ENCODE measurements at regions not wholly inside any gene's neighbourhood (a gene's known extent, or its start where the extent isn't known, plus 50 kb on each side); places are given as distances from the start of the nearest gene placed in this dataset.
A peak's percentile ranks its signal among the peaks of the same experiment; 100 is the strongest.

- Histone ChIP-seq H3K36me3 (ENCODE audit: control insufficient read depth, insufficient read depth, low read length) (no peaks in the 10 kb centered on the region), H3K4me3 (ENCODE audit: low read length) (no peak overlapping the region), H3K4me1 (ENCODE audit: control insufficient read depth, insufficient read depth, low read length) (no peaks in the 10 kb centered on the region), H3K27me3 (ENCODE audit: control insufficient read depth, insufficient read depth, low read length, poor library complexity, severe bottlenecking) (no peaks in the 10 kb centered on the region), H3K9ac (ENCODE audit: extremely low read depth, low read length, poor library complexity, severe bottlenecking) (no peak overlapping the region), H3K9me3 (ENCODE audit: control insufficient read depth, low read length) (peaks cover 5% of the 10 kb centered on the region), H3K27ac (ENCODE audit: low read depth, low read length) (peak overlapping the region; percentile 61)
- Mint-ChIP-seq H3K4me1 (no peaks in the 10 kb centered on the region), H3K27me3 (ENCODE audit: insufficient read depth) (no peaks in the 10 kb centered on the region), H3K27ac (no peak overlapping the region), H3K36me3 (ENCODE audit: low read depth) (no peaks in the 10 kb centered on the region), H3K4me3 (no peak overlapping the region), H3K9me3 (peaks cover 17% of the 10 kb centered on the region)
- 90 to 96% methylated on average over 8 to 18 of the region's 18 CpGs for WGBS, 2 experiments (ENCODE audit: insufficient coverage in 1 of 2, insufficient read length in 1 of 2)
- DNase-seq: no peak
- TF ChIP-seq CTCF (conservative IDR thresholded peaks at IDR 0.05): no peak
Measured at GRCh38 chr2:2867397-2867979, 510.1 kb downstream of the EIPR1 start.

GRCh38 chr2:2866459-2866858 is 511.2 kb downstream of the EIPR1 start:
- Mint-ChIP-seq H3K27me3 (ENCODE audit: insufficient read depth) (no peaks in the 10 kb centered on the region), H3K36me3 (ENCODE audit: low read depth) (no peaks in the 10 kb centered on the region), H3K27ac (no peak overlapping the region), H3K4me3 (no peak overlapping the region), H3K9me3 (peaks cover 17% of the 10 kb centered on the region), H3K4me1 (no peaks in the 10 kb centered on the region)
- no peak overlapping the region for H3K4me3 ChIP-seq (ENCODE audit: low read length)
- no peaks in the 10 kb centered on the region for H3K27me3 ChIP-seq (ENCODE audit: control insufficient read depth, insufficient read depth, low read length, poor library complexity, severe bottlenecking)
- DNase-seq: no peak
- no peak overlapping the region for H3K9ac ChIP-seq (ENCODE audit: extremely low read depth, low read length, poor library complexity, severe bottlenecking)
- no peak for TF ChIP-seq CTCF (conservative IDR thresholded peaks at IDR 0.05)
- no peaks in the 10 kb centered on the region for H3K36me3 ChIP-seq (ENCODE audit: control insufficient read depth, insufficient read depth, low read length)
- 93 to 97% methylated on average over 13 to 14 of the region's 14 CpGs for WGBS, 2 experiments (ENCODE audit: insufficient coverage in 1 of 2, insufficient read length in 1 of 2)
- H3K27ac ChIP-seq (ENCODE audit: low read depth, low read length): no peak overlapping the region
- peaks cover 5% of the 10 kb centered on the region for H3K9me3 ChIP-seq (ENCODE audit: control insufficient read depth, low read length)
- H3K4me1 ChIP-seq (ENCODE audit: control insufficient read depth, insufficient read depth, low read length): no peaks in the 10 kb centered on the region

- no peak for TF ChIP-seq CTCF (conservative IDR thresholded peaks at IDR 0.05)
- Mint-ChIP-seq H3K27me3 (ENCODE audit: insufficient read depth) (no peaks in the 10 kb centered on the region), H3K27ac (no peak overlapping the region), H3K9me3 (peaks cover 17% of the 10 kb centered on the region), H3K4me1 (no peaks in the 10 kb centered on the region), H3K36me3 (ENCODE audit: low read depth) (no peaks in the 10 kb centered on the region), H3K4me3 (no peak overlapping the region)
- WGBS, 2 experiments (ENCODE audit: insufficient coverage in 1 of 2, insufficient read length in 1 of 2): 58 to 84% methylated on average over 2 to 5 of the region's 5 CpGs
- Histone ChIP-seq H3K9ac (ENCODE audit: extremely low read depth, low read length, poor library complexity, severe bottlenecking) (no peak overlapping the region), H3K36me3 (ENCODE audit: control insufficient read depth, insufficient read depth, low read length) (no peaks in the 10 kb centered on the region), H3K27ac (ENCODE audit: low read depth, low read length) (no peak overlapping the region), H3K9me3 (ENCODE audit: control insufficient read depth, low read length) (peaks cover 5% of the 10 kb centered on the region), H3K4me3 (ENCODE audit: low read length) (no peak overlapping the region), H3K4me1 (ENCODE audit: control insufficient read depth, insufficient read depth, low read length) (no peaks in the 10 kb centered on the region), H3K27me3 (ENCODE audit: control insufficient read depth, insufficient read depth, low read length, poor library complexity, severe bottlenecking) (no peaks in the 10 kb centered on the region)
- no peak for DNase-seq
Measured at GRCh38 chr2:2862386-2862785, 515.2 kb downstream of the EIPR1 start.
